Dedifferentiated amniotic fluid mesenchymal stem cell (primary cell): ENCODE measurements at regions not wholly inside any gene's neighbourhood (a gene's known extent, or its start where the extent isn't known, plus 50 kb on each side); places are given as distances from the start of the nearest gene placed in this dataset.
A peak's percentile ranks its signal among the peaks of the same experiment; 100 is the strongest.
"Not testable (repeated sequence)": the region's sequence is repeated elsewhere in the genome, so short reads cannot be mapped to it uniquely, and the experiment has no call there.

Experiments
- DNase-seq: peaks from one replicate; pipeline ENCODE4 v3.0.0-alpha.2; 2016; ENCODE audit errors: extremely low spot score

DNA sequence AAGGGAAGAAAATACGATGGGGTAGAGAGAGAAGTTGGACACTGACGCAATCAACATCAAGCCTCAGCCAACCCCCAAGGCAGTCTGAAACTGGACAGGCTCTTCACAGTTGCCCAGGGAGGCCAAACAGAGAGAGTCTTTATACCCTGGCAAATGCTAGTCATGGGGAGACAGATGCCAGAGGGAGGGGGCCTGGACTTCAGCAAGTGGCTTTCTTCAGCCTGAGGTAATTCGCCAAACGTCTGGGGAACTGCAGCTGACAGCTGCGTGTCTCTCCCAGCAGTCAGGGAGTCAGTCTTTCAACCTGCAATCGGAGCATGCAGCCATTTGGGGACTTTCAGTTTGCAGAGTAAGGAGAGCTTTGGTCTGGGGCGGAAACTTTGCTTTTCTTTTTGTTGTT lies 521.6 kb downstream of the TRIML1 start:
- no peak for DNase-seq

GRCh38 chr4:188661502-188661901 lies 522.3 kb downstream of the TRIML1 start:
- DNase-seq = no peak

GRCh38 chr4:188663369-188663768 lies 524.1 kb downstream of the TRIML1 start:
- no peak for DNase-seq

GRCh38 chr4:188665491-188666457 lies 526.5 kb downstream of the TRIML1 start:
- DNase-seq = no peak

- DNase-seq = not testable (repeated sequence)
These were observed 539.5 kb downstream of the TRIML1 start for GRCh38 chr4:188678691-188679090.

- no peak for DNase-seq
These were observed 540.9 kb downstream of the TRIML1 start for GRCh38 chr4:188680004-188680666.

GRCh38 chr4:188680667-188681063 lies 541.4 kb downstream of the TRIML1 start:
- no peak for DNase-seq

- DNase-seq = no peak
These were observed 543.1 kb downstream of the TRIML1 start for GRCh38 chr4:188682321-188682720.

DNA sequence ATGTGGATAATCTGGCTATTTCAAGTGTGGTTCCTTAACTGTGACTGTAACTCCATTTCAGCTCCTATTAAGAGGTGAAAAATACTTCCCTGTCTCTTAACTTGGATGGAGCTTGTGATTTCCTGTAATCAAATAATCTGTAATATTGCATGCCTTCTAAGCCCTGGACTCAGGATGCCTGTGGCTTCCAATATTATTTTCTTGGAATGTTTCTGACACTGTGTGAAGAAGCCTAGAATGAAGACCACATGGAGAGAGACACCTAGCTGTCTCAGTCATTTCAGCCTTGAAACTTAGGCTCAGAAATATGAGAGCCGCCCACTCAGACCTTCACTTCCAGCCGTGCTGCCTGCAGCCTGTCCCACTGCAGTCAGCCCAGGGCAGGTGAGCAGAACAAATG lies 544.3 kb downstream of the TRIML1 start:
- no peak for DNase-seq

- DNase-seq = no peak
These were observed 549.7 kb downstream of the TRIML1 start for GRCh38 chr4:188688956-188689355.

DNA sequence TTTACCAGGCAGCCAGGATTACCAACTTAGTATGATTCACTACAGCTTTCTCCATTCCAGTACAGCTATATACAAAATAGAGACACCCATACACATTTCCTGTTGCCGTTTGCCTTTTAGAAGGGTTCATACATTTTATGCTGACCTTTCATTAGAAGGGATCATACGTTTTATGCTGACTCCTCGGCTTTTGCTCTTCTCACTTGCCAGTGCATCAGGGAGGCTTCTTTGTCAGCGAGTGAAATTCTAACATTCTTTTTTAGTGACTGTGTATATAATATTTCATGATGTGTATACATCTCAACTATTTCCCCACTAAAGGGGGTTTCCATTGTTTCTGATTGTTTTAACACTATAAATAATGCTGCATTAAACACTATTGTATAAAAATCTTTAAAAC lies 552.6 kb downstream of the TRIML1 start:
- no peak for DNase-seq

- no peak for DNase-seq
These were observed 556.0 kb downstream of the TRIML1 start for GRCh38 chr4:188695261-188695660.

- no peak for DNase-seq
These were observed 558.0 kb downstream of the TRIML1 start for GRCh38 chr4:188697243-188697642.

GRCh38 chr4:188701952-188702351 lies 562.7 kb downstream of the TRIML1 start:
- DNase-seq = no peak

DNA sequence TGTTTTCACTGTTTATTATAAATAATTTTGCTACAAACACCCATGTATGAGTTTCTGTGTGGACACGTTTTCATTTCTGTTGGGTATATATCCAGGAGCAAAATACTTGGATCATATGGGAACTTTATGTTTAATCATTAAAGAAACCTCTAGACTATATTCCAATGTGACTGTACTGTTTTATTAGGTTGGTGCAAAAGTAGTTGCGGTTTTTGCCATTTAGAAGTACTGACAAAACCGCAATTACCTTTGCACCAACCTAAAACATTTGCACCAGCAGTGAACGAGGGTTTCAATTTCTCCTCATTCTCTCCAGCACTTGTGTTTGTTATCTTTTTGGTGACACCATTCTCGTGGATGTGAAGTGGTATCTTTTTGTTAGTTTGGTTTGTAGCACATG lies 565.0 kb downstream of the TRIML1 start:
- DNase-seq = no peak

- no peak for DNase-seq
These were observed 567.8 kb downstream of the TRIML1 start for GRCh38 chr4:188707036-188707435.

DNA sequence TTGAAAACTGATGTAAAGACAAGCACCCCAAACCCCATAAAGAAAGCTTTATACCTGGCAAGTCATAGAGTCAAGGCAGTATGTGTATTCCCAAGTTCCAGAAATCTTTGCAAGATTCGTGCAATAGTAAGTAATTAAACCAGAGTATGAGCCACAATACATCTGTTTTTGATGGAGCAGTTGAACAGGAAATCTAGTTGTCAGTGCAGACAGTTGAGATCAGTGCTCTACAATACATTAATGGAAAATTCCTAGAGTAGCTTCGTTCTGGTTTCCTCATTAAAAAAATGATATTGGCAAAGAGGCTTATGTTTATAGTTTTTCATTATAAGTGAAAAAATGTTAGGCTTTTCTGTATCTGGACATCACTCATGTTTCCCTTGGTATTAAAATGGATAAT lies 575.3 kb downstream of the TRIML1 start:
- peak; percentile 57 for DNase-seq

DNA sequence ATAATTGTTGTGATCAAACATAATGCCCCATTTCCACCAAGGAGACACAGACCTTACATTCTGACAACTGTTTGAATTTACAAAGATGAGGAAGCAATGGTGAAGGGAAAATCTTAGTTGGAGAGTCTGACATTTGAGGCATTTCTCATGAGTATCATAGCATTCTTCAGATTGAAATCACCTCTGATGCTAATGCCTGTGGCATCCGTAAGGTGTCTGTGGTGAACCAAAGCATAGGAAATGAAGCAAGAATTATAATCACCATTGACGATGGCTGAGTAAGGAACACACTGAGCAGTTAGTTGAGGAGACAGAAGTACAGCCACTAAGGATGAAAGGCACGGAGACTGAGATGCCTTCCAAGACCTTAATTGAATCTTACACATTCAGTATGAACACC lies 575.7 kb downstream of the TRIML1 start:
- DNase-seq = peak; percentile 65

DNA sequence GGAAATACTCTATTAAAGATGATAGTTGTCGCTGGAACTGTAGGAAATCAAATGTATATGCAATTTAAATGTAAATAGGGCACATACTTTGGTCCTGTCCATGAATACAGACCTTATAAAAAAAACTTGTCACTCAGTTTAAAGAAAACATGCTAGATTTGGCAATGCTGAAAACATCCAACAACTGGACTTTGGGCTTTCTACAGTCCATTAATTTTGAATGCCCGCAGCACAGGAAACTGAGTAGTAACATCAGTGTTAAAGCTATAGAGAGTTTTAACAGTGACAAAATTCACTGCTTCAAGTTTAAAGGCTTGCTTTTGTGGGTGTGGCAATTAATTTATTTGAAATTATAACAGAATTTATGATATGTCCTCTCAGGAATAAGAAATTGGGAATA lies 578.4 kb downstream of the TRIML1 start:
- DNase-seq = no peak

DNA sequence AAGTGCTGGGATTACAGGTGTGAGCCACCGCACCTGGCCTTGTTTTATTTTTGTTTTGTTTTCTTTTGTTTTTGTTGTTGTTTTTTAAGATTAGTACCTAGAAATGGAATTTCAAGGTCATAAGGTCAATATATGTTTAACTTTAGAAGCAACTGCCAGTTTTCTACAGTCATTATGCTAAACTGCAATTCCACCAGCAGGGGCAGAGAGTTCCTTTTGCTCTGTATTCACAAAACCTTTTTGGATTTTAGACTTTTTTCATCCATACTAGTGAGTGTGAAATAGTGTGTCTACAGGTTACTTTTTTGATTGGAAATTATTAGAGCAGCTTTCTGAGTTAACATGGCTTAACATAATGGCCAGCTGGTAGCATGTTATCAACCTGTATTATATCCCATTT lies 580.6 kb downstream of the TRIML1 start:
- no peak for DNase-seq

- DNase-seq = peak; percentile 62
These were observed 583.7 kb downstream of the TRIML1 start for GRCh38 chr4:188722911-188723310.

DNA sequence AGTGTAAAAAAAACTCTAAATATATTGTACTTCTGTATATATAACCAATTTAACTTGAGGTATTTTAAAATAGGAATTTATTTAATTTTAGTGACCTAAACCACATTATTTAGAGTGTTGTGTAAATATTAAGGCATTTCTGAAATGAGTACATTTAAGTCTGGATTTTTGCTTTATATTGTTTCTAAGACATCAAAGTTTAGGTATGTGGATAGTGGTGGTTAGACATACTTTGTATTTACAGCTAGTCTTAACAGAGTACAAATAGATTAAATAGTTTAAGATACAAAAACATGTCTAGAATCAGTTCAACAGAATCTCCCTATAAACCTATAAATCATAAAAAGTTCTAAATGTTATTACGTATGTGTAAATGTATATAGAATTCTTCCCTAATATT lies 588.5 kb downstream of the TRIML1 start:
- no peak for DNase-seq

DNA sequence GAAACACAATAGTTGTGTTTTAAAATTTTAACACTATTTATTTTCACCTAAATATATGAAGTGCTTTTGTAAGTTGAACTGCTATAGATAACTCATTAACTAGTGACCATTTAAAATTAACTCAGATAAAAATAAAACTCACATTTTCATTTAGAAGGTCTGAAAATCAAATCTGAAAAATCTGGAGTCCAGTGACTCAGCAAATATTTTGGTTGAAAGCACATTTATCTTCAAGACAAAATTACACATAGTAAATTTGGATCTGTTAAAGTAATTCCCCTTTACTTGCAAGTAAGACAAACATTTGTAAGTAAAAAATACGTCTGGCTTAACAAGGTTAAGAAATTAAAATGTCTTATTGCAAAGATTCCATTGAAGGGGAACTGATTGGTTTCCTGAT lies 589.1 kb downstream of the TRIML1 start:
- DNase-seq = no peak
